Mucosa of descending colon (tissue), 3 donors: ENCODE measurements at regions not wholly inside any gene's neighbourhood (a gene's known extent, or its start where the extent isn't known, plus 50 kb on each side); places are given as distances from the start of the nearest gene placed in this dataset.
A peak's percentile ranks its signal among the peaks of the same experiment; 100 is the strongest.

Experiments
- ATAC-seq: fragments of 200-7000 bp; cut with Tn5 transposase; one replicate; pipeline ENCODE4 v1.9.1; 2020; ENCODE audit warnings: mild to moderate bottlenecking, moderate library complexity
- DNase-seq, 3 donors: peaks; one replicate each; pipeline ENCODE4 v3.0.0-alpha.2; 2020
- H3K36me3 ChIP-seq: fragments of 200-600 bp; one replicate; pipeline ENCODE4 v1.8.0; 2021; ENCODE audit warnings: low read depth, mild to moderate bottlenecking
- H3K4me1 ChIP-seq: fragments of 200-600 bp; one replicate; pipeline ENCODE4 v1.8.0; 2021; ENCODE audit warnings: low read depth, mild to moderate bottlenecking
- H3K4me3 ChIP-seq: fragments of 200-600 bp; one replicate; pipeline ENCODE4 v1.8.0; 2021; ENCODE audit warnings: mild to moderate bottlenecking
- H3K9me3 ChIP-seq: fragments of 200-600 bp; one replicate; pipeline ENCODE4 v1.8.0; 2021; ENCODE audit warnings: mild to moderate bottlenecking
- intact Hi-C, 2 donors: fragments of 100-400 bp; cut with DNase I in 1 of 2; cut with micrococcal nuclease in 1 of 2; formaldehyde crosslinking; loops; one replicate each; pipeline versions ENCODE4 v1.11.0 to v1.11.1; 2022; cut with DNase I, micrococcal nuclease
- TF ChIP-seq, protein P1 (sequence below): fragments of 200-600 bp; IDR thresholded peaks from one replicate; pipeline ENCODE4 v1.8.0; 2022; ENCODE audit warnings: antibody characterized with exemption, mild to moderate bottlenecking
- donor health status: DM: no; HTN: no; CAD: no; lungs with moderate emphysema.
- donor health status: DM: no; HTN: no; CAD: no.
- donor health status: DM: no; HTN: yes; CAD: no.

DNA sequence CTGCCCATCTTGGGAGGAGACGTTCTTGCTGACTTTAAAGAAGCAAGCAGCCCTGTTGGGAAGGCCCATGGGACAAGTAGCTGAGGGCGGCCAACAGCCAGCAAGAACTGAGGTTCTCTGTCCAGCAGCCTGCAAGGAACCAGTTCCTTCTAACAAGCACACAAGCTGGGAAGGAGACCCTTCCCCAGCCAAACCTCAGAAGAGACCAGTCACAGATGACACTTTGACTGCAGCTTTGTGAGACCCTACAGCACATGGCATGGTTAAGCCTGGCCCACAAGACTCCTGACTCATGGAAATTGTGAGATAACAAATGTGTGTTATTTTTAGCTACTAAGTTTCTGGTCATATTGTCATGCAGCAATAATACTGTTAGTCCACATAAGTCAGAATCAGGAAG is 99.9 kb downstream of the PRLHR start:
- no peaks in the 10 kb centered on the region for H3K36me3 ChIP-seq
- H3K4me3 ChIP-seq: no peak overlapping the region
- intact Hi-C loops: no loop called here
- TF ChIP-seq, protein P1, sequence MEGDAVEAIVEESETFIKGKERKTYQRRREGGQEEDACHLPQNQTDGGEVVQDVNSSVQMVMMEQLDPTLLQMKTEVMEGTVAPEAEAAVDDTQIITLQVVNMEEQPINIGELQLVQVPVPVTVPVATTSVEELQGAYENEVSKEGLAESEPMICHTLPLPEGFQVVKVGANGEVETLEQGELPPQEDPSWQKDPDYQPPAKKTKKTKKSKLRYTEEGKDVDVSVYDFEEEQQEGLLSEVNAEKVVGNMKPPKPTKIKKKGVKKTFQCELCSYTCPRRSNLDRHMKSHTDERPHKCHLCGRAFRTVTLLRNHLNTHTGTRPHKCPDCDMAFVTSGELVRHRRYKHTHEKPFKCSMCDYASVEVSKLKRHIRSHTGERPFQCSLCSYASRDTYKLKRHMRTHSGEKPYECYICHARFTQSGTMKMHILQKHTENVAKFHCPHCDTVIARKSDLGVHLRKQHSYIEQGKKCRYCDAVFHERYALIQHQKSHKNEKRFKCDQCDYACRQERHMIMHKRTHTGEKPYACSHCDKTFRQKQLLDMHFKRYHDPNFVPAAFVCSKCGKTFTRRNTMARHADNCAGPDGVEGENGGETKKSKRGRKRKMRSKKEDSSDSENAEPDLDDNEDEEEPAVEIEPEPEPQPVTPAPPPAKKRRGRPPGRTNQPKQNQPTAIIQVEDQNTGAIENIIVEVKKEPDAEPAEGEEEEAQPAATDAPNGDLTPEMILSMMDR: no peak
- no peak for DNase-seq
- peak; percentile 32 for ATAC-seq
- H3K9me3 ChIP-seq: peaks cover 5% of the 10 kb centered on the region
- H3K4me1 ChIP-seq: peaks cover 3% of the 10 kb centered on the region

DNA sequence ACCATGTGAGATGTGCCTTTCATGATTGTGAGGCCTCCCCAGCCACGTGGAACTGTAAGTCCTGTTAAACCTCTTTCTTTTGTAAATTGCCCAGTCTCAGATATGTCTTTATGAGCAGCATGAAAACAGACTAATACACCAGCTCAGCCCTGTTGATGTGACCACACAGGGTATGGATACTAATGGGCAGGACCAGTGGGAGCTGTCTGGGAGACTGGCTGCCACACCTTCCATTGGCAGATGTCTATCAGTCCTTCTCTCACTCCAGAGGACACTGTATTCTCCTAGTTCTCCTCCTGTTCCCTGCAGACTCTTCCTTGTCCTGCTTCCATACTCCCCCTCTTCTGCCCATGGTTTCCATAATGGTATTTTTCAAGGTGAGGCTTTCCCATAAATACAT is 104.4 kb downstream of the PRLHR start:
- intact Hi-C loops: no loop called here
- Histone ChIP-seq H3K4me1 (peaks cover under 1% of the 10 kb centered on the region), H3K9me3 (peaks cover 5% of the 10 kb centered on the region), H3K36me3 (no peaks in the 10 kb centered on the region), H3K4me3 (no peak overlapping the region)
- TF ChIP-seq, protein P1: no peak
- DNase-seq: no peak
- ATAC-seq: no peak

DNA sequence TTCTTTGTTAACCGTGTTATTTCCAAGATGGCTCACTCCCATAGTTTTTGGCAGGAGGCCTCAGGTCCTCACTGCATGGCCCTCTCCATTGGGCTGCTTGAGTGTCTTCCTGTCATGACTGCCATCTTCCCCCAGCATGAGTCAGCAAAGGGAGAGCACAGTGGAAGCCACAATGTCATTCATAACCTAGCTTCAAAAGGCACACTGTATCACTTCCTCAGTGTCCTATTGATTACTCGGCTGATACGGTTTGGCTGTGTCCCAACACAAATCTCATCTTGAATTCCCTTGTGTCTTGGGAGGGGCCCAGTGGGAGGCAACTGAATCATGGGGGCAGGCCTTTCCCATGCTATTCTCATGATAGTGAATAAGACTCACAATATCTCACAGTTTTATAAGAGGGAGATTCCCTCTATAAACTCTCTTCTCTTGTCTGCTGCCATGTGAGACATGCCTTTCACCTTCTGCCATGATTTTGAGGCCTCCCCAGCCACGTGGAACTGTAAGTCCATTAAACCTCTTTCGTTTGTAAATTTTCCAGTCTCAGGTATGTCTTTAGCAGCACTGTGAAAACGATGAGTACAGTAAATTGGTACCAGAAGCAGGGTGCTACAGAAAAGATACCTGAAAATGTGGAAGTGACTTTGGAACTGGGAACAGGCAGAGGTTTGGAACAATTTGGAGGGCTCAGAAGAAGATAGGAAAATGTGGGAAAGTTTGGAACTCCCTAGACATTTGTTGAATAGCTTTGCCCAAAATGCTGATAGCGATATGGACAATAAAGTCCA is 106.5 kb downstream of the PRLHR start:
- ATAC-seq: peak; percentile 34
- TF ChIP-seq, protein P1: no peak

DNA sequence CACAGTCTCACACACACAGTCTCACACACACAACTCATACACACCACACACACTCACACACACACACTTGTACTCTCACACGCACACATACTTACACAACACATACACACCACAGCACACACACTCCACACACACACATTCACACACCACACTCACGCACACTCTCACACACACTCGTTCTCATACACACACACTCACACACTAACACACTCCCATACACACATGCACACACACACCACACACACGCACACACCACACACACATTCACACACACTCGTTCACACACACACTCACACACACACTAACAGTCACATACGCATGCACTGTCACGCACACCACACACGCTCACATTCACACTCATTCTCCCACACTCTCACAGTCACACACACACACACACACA is 109.8 kb downstream of the PRLHR start:
- intact Hi-C loops: no loop called here

More for the DNA sequence above, 106.5 kb downstream of the PRLHR start:
- H3K4me3 ChIP-seq: no peak overlapping the region
- no peaks in the 10 kb centered on the region for H3K36me3 ChIP-seq
- no peaks in the 10 kb centered on the region for H3K4me1 ChIP-seq
- H3K9me3 ChIP-seq: peaks cover 5% of the 10 kb centered on the region
- intact Hi-C loops: no loop called here
- no peak for DNase-seq

DNA sequence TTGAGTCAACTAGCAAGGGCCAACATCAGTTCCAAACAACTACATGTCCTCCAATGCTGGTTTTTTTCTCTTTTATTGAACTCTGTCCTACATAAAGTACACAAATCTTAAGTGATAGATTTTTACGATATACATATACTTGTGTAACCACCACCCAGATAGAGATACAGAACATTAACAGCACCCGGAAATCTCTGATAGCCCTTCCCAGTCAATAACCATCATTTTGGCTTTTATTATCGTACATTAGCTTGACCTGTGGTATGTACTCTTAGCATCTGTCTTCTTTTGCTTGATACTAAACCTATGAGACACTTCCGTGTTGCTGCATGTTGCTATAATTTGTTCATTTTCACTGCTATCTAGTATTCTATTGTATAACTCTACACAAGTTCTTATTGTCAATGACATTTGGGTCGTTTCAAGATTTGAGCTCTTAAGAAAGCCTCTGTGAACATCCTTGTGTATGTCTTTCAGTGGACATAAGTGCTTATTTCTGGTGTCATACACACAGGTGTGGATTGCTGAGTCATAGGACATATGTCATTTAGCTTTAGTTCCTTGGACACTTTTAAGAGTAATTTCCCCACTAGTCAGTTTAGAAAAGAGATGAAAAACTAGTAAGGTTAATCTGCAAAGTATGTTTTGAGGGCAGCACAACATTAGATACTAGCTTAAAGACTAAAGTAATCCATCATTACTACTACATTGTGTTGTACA is 111.1 kb downstream of the PRLHR start:
- DNase-seq (no peak), ATAC-seq (peak; percentile 75)
- Histone ChIP-seq H3K9me3 (no peaks in the 10 kb centered on the region), H3K36me3 (no peaks in the 10 kb centered on the region), H3K4me3 (no peak overlapping the region), H3K4me1 (no peaks in the 10 kb centered on the region)
- TF ChIP-seq, protein P1: no peak
- intact Hi-C loops: no loop called here

More for the DNA sequence above, 109.8 kb downstream of the PRLHR start:
- Histone ChIP-seq H3K4me3 (no peak overlapping the region), H3K36me3 (no peaks in the 10 kb centered on the region), H3K4me1 (no peaks in the 10 kb centered on the region), H3K9me3 (no peaks in the 10 kb centered on the region)
- DNase-seq (no peak), ATAC-seq (no peak)
- TF ChIP-seq, protein P1: no peak
